ENCODE measurements at regions not wholly inside any gene's neighbourhood (a gene's known extent, or its start where the extent isn't known, plus 50 kb on each side); places are given as distances from the start of the nearest gene placed in this dataset.

DNA sequence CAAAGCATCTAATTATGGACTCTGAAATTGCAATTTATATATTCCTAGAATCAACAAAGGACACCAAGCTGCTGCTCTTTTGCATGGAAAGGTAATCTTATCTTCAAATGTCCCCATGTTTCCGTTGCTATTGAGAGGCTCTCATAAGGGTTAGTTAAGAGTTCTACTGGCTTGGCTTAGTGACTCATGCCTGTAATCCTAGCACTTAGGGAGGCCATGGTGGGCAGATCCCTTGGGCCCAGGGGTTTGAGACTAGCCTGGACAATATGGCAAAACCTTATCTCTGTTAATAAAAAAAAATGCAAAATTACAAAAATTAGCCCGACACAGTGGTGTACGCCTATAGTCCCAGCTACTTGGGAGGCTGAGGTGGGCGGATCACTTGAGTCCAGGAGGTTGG lies 93.4 kb upstream of the RAPGEF2 start:
- DNase-seq = no peak
- Histone ChIP-seq H3K4me1 (ENCODE audit: control insufficient read depth in 1 of 2, insufficient read depth in 2 of 2, low read length in 2 of 2) (peaks cover 0 to 3% of the 10 kb centered on the region in 2 experiments), H3K9me3 (ENCODE audit: insufficient read depth, low read depth, low read length) (no peaks in the 10 kb centered on the region), H3K27me3 (ENCODE audit: insufficient read depth, low read length) (no peaks in the 10 kb centered on the region), H2BK120ac (ENCODE audit: insufficient read depth, low read length, poor library complexity) (no peak overlapping the region), H3K18ac (ENCODE audit: low read length) (no peak overlapping the region), H2BK12ac (ENCODE audit: low read length) (no peak overlapping the region), H3K4me2 (ENCODE audit: low read length) (no peak overlapping the region), H3K23ac (ENCODE audit: low read length) (no peak overlapping the region), H3K79me1 (ENCODE audit: low read length) (peaks cover 1% of the 10 kb centered on the region), H2AFZ (ENCODE audit: insufficient read depth, low read length, poor library complexity) (no peak overlapping the region), H4K8ac (ENCODE audit: low read depth, low read length) (no peak overlapping the region), H4K91ac (ENCODE audit: low read depth, low read length) (no peak overlapping the region), H3K4me3 (ENCODE audit: low read depth, low read length) (no peak overlapping the region), H2AK5ac (ENCODE audit: low read length) (no peak overlapping the region), H3K27ac (ENCODE audit: low read depth, low read length) (no peak overlapping the region), H3K79me2 (ENCODE audit: control insufficient read depth, insufficient read depth, low read length, poor library complexity) (no peaks in the 10 kb centered on the region), H2BK5ac (ENCODE audit: low read depth, low read length, poor library complexity) (no peak overlapping the region), H3K4ac (ENCODE audit: low read depth, low read length) (no peak overlapping the region), H3K36me3 (ENCODE audit: control insufficient read depth in 1 of 2, insufficient read depth in 2 of 2, low read length in 2 of 2) (no peaks in the 10 kb centered on the region), H3K9ac (ENCODE audit: low read length) (no peak overlapping the region), H4K12ac (ENCODE audit: low read depth, low read length) (no peak overlapping the region), H3K14ac (ENCODE audit: low read length) (no peak overlapping the region)
- WGBS (ENCODE audit: extremely low coverage, insufficient coverage, insufficient read length) = no CpG with 5 or more reads among the region's 4 CpGs

DNA sequence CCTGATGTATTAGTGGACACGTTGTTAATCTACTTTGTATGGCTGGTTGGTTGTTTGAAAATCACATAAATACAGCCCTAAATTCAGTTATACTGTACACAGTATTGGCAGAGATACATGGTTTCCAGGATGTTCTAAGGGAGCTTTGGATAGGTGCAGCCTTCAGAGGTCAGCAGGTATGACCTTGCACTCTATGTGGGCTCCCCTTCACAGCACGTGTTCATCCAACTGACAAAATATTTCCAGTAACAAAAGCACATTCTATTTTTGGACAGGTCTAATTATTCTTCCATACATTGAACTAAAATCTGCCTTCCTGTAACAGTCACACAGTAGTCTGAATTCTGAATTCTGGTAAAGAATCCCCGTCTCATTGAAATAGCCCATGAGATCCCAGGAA lies 92.8 kb upstream of the RAPGEF2 start:
- Histone ChIP-seq H3K18ac (ENCODE audit: low read length) (no peak overlapping the region), H2BK12ac (ENCODE audit: low read length) (no peak overlapping the region), H2AFZ (ENCODE audit: insufficient read depth, low read length, poor library complexity) (no peak overlapping the region), H2AK5ac (ENCODE audit: low read length) (no peak overlapping the region), H4K8ac (ENCODE audit: low read depth, low read length) (no peak overlapping the region), H3K36me3 (ENCODE audit: control insufficient read depth in 1 of 2, insufficient read depth in 2 of 2, low read length in 2 of 2) (no peaks in the 10 kb centered on the region), H3K4me2 (ENCODE audit: low read length) (no peak overlapping the region), H3K4me1 (ENCODE audit: control insufficient read depth in 1 of 2, insufficient read depth in 2 of 2, low read length in 2 of 2) (peaks cover 0 to 3% of the 10 kb centered on the region in 2 experiments), H4K12ac (ENCODE audit: low read depth, low read length) (no peak overlapping the region), H2BK120ac (ENCODE audit: insufficient read depth, low read length, poor library complexity) (no peak overlapping the region), H3K9ac (ENCODE audit: low read length) (no peak overlapping the region), H4K91ac (ENCODE audit: low read depth, low read length) (no peak overlapping the region), H3K4ac (ENCODE audit: low read depth, low read length) (no peak overlapping the region), H3K27ac (ENCODE audit: low read depth, low read length) (no peak overlapping the region), H2BK5ac (ENCODE audit: low read depth, low read length, poor library complexity) (no peak overlapping the region), H3K27me3 (ENCODE audit: insufficient read depth, low read length) (no peaks in the 10 kb centered on the region), H3K23ac (ENCODE audit: low read length) (no peak overlapping the region), H3K79me2 (ENCODE audit: control insufficient read depth, insufficient read depth, low read length, poor library complexity) (no peaks in the 10 kb centered on the region), H3K14ac (ENCODE audit: low read length) (no peak overlapping the region), H3K4me3 (ENCODE audit: low read depth, low read length) (no peak overlapping the region), H3K79me1 (ENCODE audit: low read length) (peaks cover 1% of the 10 kb centered on the region), H3K9me3 (ENCODE audit: insufficient read depth, low read depth, low read length) (no peaks in the 10 kb centered on the region)
- no CpG with 5 or more reads among the region's 3 CpGs for WGBS (ENCODE audit: extremely low coverage, insufficient coverage, insufficient read length)
- DNase-seq = no peak

DNA sequence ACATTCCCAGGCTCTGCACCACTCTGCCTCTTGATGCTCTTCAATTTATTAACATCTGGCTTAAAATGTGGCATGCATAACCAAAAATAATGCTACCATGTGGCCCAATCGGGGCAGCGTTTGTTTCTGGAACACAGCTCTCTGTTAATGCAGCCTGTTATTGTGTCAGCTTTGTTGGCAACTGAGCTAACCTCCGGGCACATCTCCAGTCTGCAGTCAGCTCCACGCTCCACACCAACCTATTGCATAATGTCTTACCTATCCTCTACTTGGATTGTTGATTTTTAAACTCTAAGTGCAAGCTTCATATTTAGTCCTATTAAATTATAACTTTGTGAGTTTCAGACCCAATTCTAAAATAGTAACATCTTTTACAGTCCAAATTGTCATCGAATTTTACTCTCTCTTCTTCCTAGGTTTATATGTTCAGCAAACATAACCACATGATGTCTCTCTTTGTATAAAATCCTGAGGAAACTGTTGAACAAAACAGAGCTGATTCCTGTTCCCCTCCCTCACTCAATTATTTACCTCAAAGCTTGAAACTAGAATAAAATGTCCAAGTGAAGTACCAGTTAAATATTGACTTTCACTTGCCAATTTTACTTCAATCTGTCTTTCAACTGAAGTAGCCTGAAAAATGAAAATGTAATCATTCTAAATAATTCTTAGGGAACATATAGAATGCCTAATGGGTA lies 92.2 kb upstream of the RAPGEF2 start:
- no peak overlapping the region for H2BK5ac ChIP-seq (ENCODE audit: low read depth, low read length, poor library complexity)
- H4K12ac ChIP-seq (ENCODE audit: low read depth, low read length) = no peak overlapping the region
- no peaks in the 10 kb centered on the region for H3K27me3 ChIP-seq (ENCODE audit: insufficient read depth, low read length)
- peaks cover 1% of the 10 kb centered on the region for H3K79me1 ChIP-seq (ENCODE audit: low read length)
- no peak overlapping the region for H3K9ac ChIP-seq (ENCODE audit: low read length)
- no CpG with 5 or more reads among the region's 5 CpGs for WGBS (ENCODE audit: extremely low coverage, insufficient coverage, insufficient read length)
- H2AFZ ChIP-seq (ENCODE audit: insufficient read depth, low read length, poor library complexity) = no peak overlapping the region
- no peak for DNase-seq
- H4K8ac ChIP-seq (ENCODE audit: low read depth, low read length) = no peak overlapping the region
- no peak overlapping the region for H3K27ac ChIP-seq (ENCODE audit: low read depth, low read length)
- H3K4me2 ChIP-seq (ENCODE audit: low read length) = no peak overlapping the region
- H3K4me1 ChIP-seq (ENCODE audit: control insufficient read depth in 1 of 2, insufficient read depth in 2 of 2, low read length in 2 of 2) = peaks cover 0 to 3% of the 10 kb centered on the region in 2 experiments
- no peak overlapping the region for H2BK120ac ChIP-seq (ENCODE audit: insufficient read depth, low read length, poor library complexity)
- H3K36me3 ChIP-seq (ENCODE audit: control insufficient read depth in 1 of 2, insufficient read depth in 2 of 2, low read length in 2 of 2) = no peaks in the 10 kb centered on the region
- H3K18ac ChIP-seq (ENCODE audit: low read length) = no peak overlapping the region
- H3K79me2 ChIP-seq (ENCODE audit: control insufficient read depth, insufficient read depth, low read length, poor library complexity) = no peaks in the 10 kb centered on the region
- H4K91ac ChIP-seq (ENCODE audit: low read depth, low read length) = no peak overlapping the region
- no peak overlapping the region for H3K14ac ChIP-seq (ENCODE audit: low read length)
- H2AK5ac ChIP-seq (ENCODE audit: low read length) = no peak overlapping the region
- no peaks in the 10 kb centered on the region for H3K9me3 ChIP-seq (ENCODE audit: insufficient read depth, low read depth, low read length)
- no peak overlapping the region for H3K4ac ChIP-seq (ENCODE audit: low read depth, low read length)
- H2BK12ac ChIP-seq (ENCODE audit: low read length) = no peak overlapping the region
- H3K23ac ChIP-seq (ENCODE audit: low read length) = no peak overlapping the region
- H3K4me3 ChIP-seq (ENCODE audit: low read depth, low read length) = no peak overlapping the region

DNA sequence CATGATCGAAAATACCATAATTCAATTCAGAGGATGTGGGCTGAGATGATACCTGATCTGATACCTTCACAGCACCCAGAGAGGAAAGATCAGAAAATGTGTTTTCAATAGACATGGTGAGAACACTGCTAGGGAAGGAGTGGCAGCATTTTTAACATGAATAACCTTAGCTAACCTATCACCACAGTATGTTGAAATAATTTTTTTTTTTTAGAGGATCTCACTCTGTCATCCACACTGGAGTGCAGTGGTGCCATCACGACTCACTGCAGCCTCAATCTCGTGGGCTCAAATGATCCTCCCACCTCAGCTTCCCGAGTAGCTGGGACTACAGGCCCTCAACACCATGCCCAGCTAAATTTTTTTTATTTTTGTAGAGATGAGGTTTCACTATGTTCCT lies 90.5 kb upstream of the RAPGEF2 start:
- H3K18ac ChIP-seq (ENCODE audit: low read length) = no peak overlapping the region
- no peak overlapping the region for H2AK5ac ChIP-seq (ENCODE audit: low read length)
- H2AFZ ChIP-seq (ENCODE audit: insufficient read depth, low read length, poor library complexity) = no peak overlapping the region
- H3K27ac ChIP-seq (ENCODE audit: low read depth, low read length) = no peak overlapping the region
- H3K36me3 ChIP-seq (ENCODE audit: control insufficient read depth in 1 of 2, insufficient read depth in 2 of 2, low read length in 2 of 2) = no peaks in the 10 kb centered on the region
- H3K4me3 ChIP-seq (ENCODE audit: low read depth, low read length) = no peak overlapping the region
- H4K12ac ChIP-seq (ENCODE audit: low read depth, low read length) = no peak overlapping the region
- no peak overlapping the region for H2BK12ac ChIP-seq (ENCODE audit: low read length)
- H3K9me3 ChIP-seq (ENCODE audit: insufficient read depth, low read depth, low read length) = no peaks in the 10 kb centered on the region
- no peak overlapping the region for H3K4ac ChIP-seq (ENCODE audit: low read depth, low read length)
- no peak overlapping the region for H3K14ac ChIP-seq (ENCODE audit: low read length)
- no CpG with 5 or more reads among the region's 4 CpGs for WGBS (ENCODE audit: extremely low coverage, insufficient coverage, insufficient read length)
- no peak overlapping the region for H2BK5ac ChIP-seq (ENCODE audit: low read depth, low read length, poor library complexity)
- DNase-seq = peak; percentile 22 to 56
- no peak overlapping the region for H2BK120ac ChIP-seq (ENCODE audit: insufficient read depth, low read length, poor library complexity)
- H3K4me2 ChIP-seq (ENCODE audit: low read length) = no peak overlapping the region
- H3K79me2 ChIP-seq (ENCODE audit: control insufficient read depth, insufficient read depth, low read length, poor library complexity) = no peaks in the 10 kb centered on the region
- H3K79me1 ChIP-seq (ENCODE audit: low read length) = no peaks in the 10 kb centered on the region
- H3K27me3 ChIP-seq (ENCODE audit: insufficient read depth, low read length) = no peaks in the 10 kb centered on the region
- no peak overlapping the region for H3K23ac ChIP-seq (ENCODE audit: low read length)
- H3K4me1 ChIP-seq (ENCODE audit: control insufficient read depth in 1 of 2, insufficient read depth in 2 of 2, low read length in 2 of 2) = peaks cover 0 to 3% of the 10 kb centered on the region in 2 experiments
- no peak overlapping the region for H3K9ac ChIP-seq (ENCODE audit: low read length)
- H4K8ac ChIP-seq (ENCODE audit: low read depth, low read length) = no peak overlapping the region
- H4K91ac ChIP-seq (ENCODE audit: low read depth, low read length) = no peak overlapping the region
